Muscle of leg (tissue), 3 donors: ENCODE measurements at regions not wholly inside any gene's neighbourhood (a gene's known extent, or its start where the extent isn't known, plus 50 kb on each side); places are given as distances from the start of the nearest gene placed in this dataset.

Source experiments
- DNase-seq: peaks from one replicate; pipeline ENCODE4 v3.0.0; 2013
- H3K27ac ChIP-seq: one replicate; pipeline ENCODE4 v1.5.1; 2013; ENCODE audit warnings: mild to moderate bottlenecking, low read length, control low read depth
- H3K27me3 ChIP-seq: one replicate; pipeline ENCODE4 v1.6.1; 2013; ENCODE audit warnings: low read length; ENCODE audit not compliant: control insufficient read depth, insufficient read depth
- H3K36me3 ChIP-seq: one replicate; pipeline ENCODE4 v1.6.1; 2013; ENCODE audit warnings: low read length; ENCODE audit not compliant: control insufficient read depth, insufficient read depth
- H3K4me1 ChIP-seq: one replicate; pipeline ENCODE4 v1.6.1; 2013; ENCODE audit warnings: low read length; ENCODE audit not compliant: control insufficient read depth, insufficient read depth
- H3K4me3 ChIP-seq: one replicate; pipeline ENCODE4 v1.5.1; 2013; ENCODE audit warnings: low read length, control low read depth
- H3K9me3 ChIP-seq: replicated peaks from 2 replicates; pipeline ENCODE4 v1.6.1; 2013; ENCODE audit warnings: low read depth, low read length; ENCODE audit not compliant: control insufficient read depth
- WGBS: methylation state at CpG from one replicate; pipeline ENCODE4 v1.1.5; 2013; ENCODE audit warnings: missing lambda C conversion rate; ENCODE audit not compliant: insufficient coverage; 5-methylcytosine and 5-hydroxymethylcytosine counted together

DNA sequence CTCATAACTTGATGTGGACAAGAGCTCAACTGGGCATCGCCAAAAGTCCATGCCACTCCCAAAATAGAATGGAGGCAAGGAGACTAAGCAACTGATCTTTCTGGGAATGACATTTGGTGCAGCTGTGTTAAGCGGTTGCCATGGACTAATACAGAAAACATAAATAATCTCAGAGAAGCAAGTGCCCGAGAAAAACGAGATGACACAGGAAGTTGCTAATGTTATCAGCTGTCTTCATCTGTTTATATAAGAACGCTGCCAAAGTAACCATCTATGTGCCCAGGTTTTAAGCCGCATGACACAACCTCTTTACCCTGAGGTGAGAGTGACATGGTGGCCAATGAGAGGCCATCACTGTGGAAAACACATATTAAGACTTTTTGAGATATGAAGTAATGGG, 54.9 kb upstream of the SACS start:
- H3K27ac ChIP-seq = peak overlapping the region; percentile 69
- WGBS = 33% methylated on average over 1 of the region's 6 CpGs
- DNase-seq = peak; percentile 89
- no peaks in the 10 kb centered on the region for H3K36me3 ChIP-seq
- H3K4me3 ChIP-seq = no peak overlapping the region
- H3K9me3 ChIP-seq = no peaks in the 10 kb centered on the region
- no peaks in the 10 kb centered on the region for H3K27me3 ChIP-seq
- peaks cover 18% of the 10 kb centered on the region for H3K4me1 ChIP-seq

- DNase-seq = no peak
- no peaks in the 10 kb centered on the region for H3K9me3 ChIP-seq
- peaks cover 4% of the 10 kb centered on the region for H3K4me1 ChIP-seq
- WGBS = 77% methylated on average over 2 of the region's 2 CpGs
- H3K36me3 ChIP-seq = no peaks in the 10 kb centered on the region
- H3K27ac ChIP-seq = no peak overlapping the region
- no peaks in the 10 kb centered on the region for H3K27me3 ChIP-seq
- no peak overlapping the region for H3K4me3 ChIP-seq
These were observed 62.8 kb upstream of the SACS start for GRCh38 chr13:23496255-23496654.

- 60% methylated on average over 1 of the region's 6 CpGs for WGBS
- Histone ChIP-seq H3K4me3 (no peak overlapping the region), H3K9me3 (no peaks in the 10 kb centered on the region), H3K27me3 (no peaks in the 10 kb centered on the region), H3K27ac (no peak overlapping the region), H3K36me3 (no peaks in the 10 kb centered on the region), H3K4me1 (no peaks in the 10 kb centered on the region)
- no peak for DNase-seq
These were observed 63.7 kb upstream of the SACS start for GRCh38 chr13:23497191-23497590.

- Histone ChIP-seq H3K27ac (no peak overlapping the region), H3K4me3 (no peak overlapping the region), H3K27me3 (no peaks in the 10 kb centered on the region), H3K36me3 (no peaks in the 10 kb centered on the region), H3K9me3 (no peaks in the 10 kb centered on the region), H3K4me1 (peaks cover 3% of the 10 kb centered on the region)
- peak; percentile 84 for DNase-seq
- 33% methylated on average over 1 of the region's 4 CpGs for WGBS
These were observed 67.3 kb upstream of the SACS start for GRCh38 chr13:23500849-23501248.

GRCh38 chr13:23504180-23504579, 66.0 kb upstream of the TNFRSF19 start:
- 60% methylated on average over 1 of the region's 5 CpGs for WGBS
- no peak for DNase-seq
- H3K9me3 ChIP-seq = no peaks in the 10 kb centered on the region

GRCh38 chr13:23505007-23505406, 65.2 kb upstream of the TNFRSF19 start:
- no peak overlapping the region for H3K4me3 ChIP-seq
- no peak for DNase-seq

More at GRCh38 chr13:23504180-23504579, 66.0 kb upstream of the TNFRSF19 start:
- H3K27ac ChIP-seq = no peak overlapping the region
- no peaks in the 10 kb centered on the region for H3K36me3 ChIP-seq
- peaks cover 18% of the 10 kb centered on the region for H3K4me1 ChIP-seq
- no peak overlapping the region for H3K4me3 ChIP-seq
- H3K27me3 ChIP-seq = no peaks in the 10 kb centered on the region

GRCh38 chr13:23506071-23506806, 64.0 kb upstream of the TNFRSF19 start:
- peak; percentile 74 for DNase-seq
- no peaks in the 10 kb centered on the region for H3K27me3 ChIP-seq

More at GRCh38 chr13:23505007-23505406, 65.2 kb upstream of the TNFRSF19 start:
- WGBS = 27% methylated on average over 5 of the region's 8 CpGs
- Histone ChIP-seq H3K27me3 (no peaks in the 10 kb centered on the region), H3K9me3 (no peaks in the 10 kb centered on the region), H3K27ac (no peak overlapping the region), H3K36me3 (no peaks in the 10 kb centered on the region), H3K4me1 (peaks cover 18% of the 10 kb centered on the region)

GRCh38 chr13:23506807-23507291, 63.4 kb upstream of the TNFRSF19 start:
- no peaks in the 10 kb centered on the region for H3K9me3 ChIP-seq
- peak overlapping the region; percentile 75 for H3K27ac ChIP-seq
- peak; percentile 75 for DNase-seq
- H3K4me3 ChIP-seq = no peak overlapping the region
- no peaks in the 10 kb centered on the region for H3K36me3 ChIP-seq
- 35% methylated on average over 6 of the region's 11 CpGs for WGBS
- no peaks in the 10 kb centered on the region for H3K27me3 ChIP-seq
- H3K4me1 ChIP-seq = peaks cover 25% of the 10 kb centered on the region

More at GRCh38 chr13:23506071-23506806, 64.0 kb upstream of the TNFRSF19 start:
- Histone ChIP-seq H3K4me3 (no peak overlapping the region), H3K36me3 (no peaks in the 10 kb centered on the region), H3K9me3 (no peaks in the 10 kb centered on the region), H3K4me1 (peaks cover 22% of the 10 kb centered on the region), H3K27ac (peak overlapping the region; percentile 75)
- 15% methylated on average over 4 of the region's 8 CpGs for WGBS

DNA sequence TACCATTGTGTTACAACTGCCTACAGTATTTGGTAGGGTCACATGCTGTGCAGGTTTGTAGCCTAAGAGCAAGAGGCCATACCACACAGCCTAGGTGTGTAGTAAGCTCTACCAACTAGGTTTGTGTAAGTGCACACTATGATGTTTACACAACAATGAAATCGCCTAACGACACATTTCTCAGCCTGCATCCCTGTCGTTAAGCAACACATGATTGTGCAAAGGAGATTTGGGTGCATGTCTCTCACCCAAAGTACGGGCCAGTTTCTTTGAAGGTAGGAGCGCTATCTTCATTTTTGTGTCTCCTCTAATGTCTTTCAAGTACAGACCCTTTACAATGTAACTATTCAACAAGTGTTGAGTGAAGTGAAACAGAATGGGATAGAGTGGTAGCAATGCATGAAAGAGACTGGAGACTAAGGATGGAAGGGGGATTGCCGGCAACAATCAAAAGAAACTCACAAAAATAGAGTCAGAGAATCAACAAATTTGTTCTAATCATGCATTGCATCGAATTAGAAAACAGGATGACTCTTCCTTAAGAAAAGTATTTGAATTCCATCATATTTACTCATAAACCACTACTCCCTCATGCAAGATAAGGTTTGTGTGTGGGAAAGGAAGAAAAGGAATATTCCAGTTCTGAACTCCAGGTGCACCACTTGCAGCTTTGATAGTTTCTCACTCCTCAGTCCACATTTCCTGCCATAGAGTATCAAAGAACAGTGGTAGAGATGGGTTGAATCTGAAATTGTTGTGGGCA, 60.2 kb upstream of the TNFRSF19 start:
- Histone ChIP-seq H3K4me1 (peaks cover 33% of the 10 kb centered on the region), H3K36me3 (no peaks in the 10 kb centered on the region), H3K27me3 (no peaks in the 10 kb centered on the region), H3K9me3 (no peaks in the 10 kb centered on the region), H3K4me3 (no peak overlapping the region), H3K27ac (no peak overlapping the region)
- WGBS = no CpG with 5 or more reads among the region's 7 CpGs
- no peak for DNase-seq

DNA sequence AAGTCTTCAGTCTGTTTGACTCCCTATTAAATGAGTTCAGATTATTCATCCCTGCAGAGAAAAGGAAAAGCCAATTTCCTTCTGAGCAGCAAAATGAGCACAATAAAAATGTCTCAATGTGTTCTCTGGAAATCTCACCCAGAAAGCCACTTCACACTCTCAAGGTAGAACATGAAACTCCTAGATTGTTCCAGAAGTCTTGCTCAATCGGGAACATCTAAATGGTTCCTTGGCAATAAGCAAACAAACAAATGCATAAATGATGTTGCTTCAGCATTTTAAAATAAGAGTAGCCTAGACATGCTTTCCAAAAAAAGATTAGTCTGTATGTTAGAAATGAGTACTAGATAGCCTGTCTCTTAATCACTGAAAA, 59.7 kb upstream of the TNFRSF19 start:
- Histone ChIP-seq H3K27me3 (no peaks in the 10 kb centered on the region), H3K36me3 (no peaks in the 10 kb centered on the region), H3K27ac (no peak overlapping the region), H3K4me1 (peaks cover 30% of the 10 kb centered on the region), H3K9me3 (no peaks in the 10 kb centered on the region), H3K4me3 (no peak overlapping the region)
- no peak for DNase-seq
- WGBS = no CpG with 5 or more reads among the region's 1 CpG
